ENCODE measurements at regions not wholly inside any gene's neighbourhood (a gene's known extent, or its start where the extent isn't known, plus 50 kb on each side); places are given as distances from the start of the nearest gene placed in this dataset.

- Histone ChIP-seq H3K4me1 (ENCODE audit: insufficient read depth, low read length) (no peaks in the 10 kb centered on the region), H3K4me2 (ENCODE audit: insufficient read depth, low read length) (no peak overlapping the region), H3K27me3 (ENCODE audit: insufficient read depth, low read length, poor library complexity) (peaks cover 3% of the 10 kb centered on the region), H3K4me3 (ENCODE audit: low read depth in 1 of 2, low read length in 2 of 2) (no peak overlapping the region), H3K36me3 (ENCODE audit: insufficient read depth, low read length) (no peaks in the 10 kb centered on the region), H3K9ac (ENCODE audit: low read depth, low read length) (no peak overlapping the region), H3K79me2 (ENCODE audit: insufficient read depth, low read length) (no peaks in the 10 kb centered on the region), H3K9me3 (ENCODE audit: insufficient read depth, low read length, severe bottlenecking) (no peaks in the 10 kb centered on the region), H4K20me1 (ENCODE audit: insufficient read depth, low read length) (no peaks in the 10 kb centered on the region), H2AFZ (ENCODE audit: low read depth, low read length) (no peak overlapping the region), H3K27ac (ENCODE audit: low read length) (no peak overlapping the region)
- no peak for DNase-seq
- TF ChIP-seq CTCF (IDR thresholded peaks at IDR 0.05; ENCODE audit: borderline replicate concordance, extremely low read depth, low read length, poor library complexity, severe bottlenecking) (no peak), EZH2 (IDR thresholded peaks at IDR 0.05; ENCODE audit: borderline replicate concordance, low read depth, low read length, severe bottlenecking) (no peak)
- ATAC-seq (ENCODE audit: insufficient read depth, low read depth), result no peak
Measured at GRCh38 chr4:142975618-142976017, 129.5 kb upstream of the INPP4B start.

DNA sequence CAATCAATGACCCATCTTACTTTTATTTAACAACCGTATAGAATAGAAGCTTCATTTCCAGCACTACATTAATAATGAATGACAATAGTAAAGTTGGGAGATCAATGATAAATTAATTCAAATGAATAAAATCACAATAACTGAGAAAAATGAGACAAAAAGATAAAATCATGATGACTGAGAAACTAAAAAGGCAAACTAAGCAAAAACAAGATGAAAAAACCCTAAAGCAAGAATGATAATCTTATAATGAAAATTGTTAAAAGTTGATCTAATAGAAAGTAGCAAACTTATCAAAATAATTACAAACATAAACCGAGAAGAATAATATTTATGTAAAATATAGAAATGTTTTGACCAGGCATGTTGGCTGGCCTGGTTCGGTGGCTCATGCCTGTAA, 130.4 kb upstream of the INPP4B start:
- ATAC-seq (ENCODE audit: insufficient read depth, low read depth), result no peak
- no peaks in the 10 kb centered on the region for H3K9me3 ChIP-seq (ENCODE audit: insufficient read depth, low read length, severe bottlenecking)
- H3K4me1 ChIP-seq (ENCODE audit: insufficient read depth, low read length), result no peaks in the 10 kb centered on the region
- H3K79me2 ChIP-seq (ENCODE audit: insufficient read depth, low read length), result no peaks in the 10 kb centered on the region
- no peak overlapping the region for H3K27ac ChIP-seq (ENCODE audit: low read length)
- no peak overlapping the region for H3K9ac ChIP-seq (ENCODE audit: low read depth, low read length)
- no peak overlapping the region for H3K4me3 ChIP-seq (ENCODE audit: low read depth in 1 of 2, low read length in 2 of 2)
- no peak overlapping the region for H2AFZ ChIP-seq (ENCODE audit: low read depth, low read length)
- no peak overlapping the region for H3K4me2 ChIP-seq (ENCODE audit: insufficient read depth, low read length)
- TF ChIP-seq CTCF (IDR thresholded peaks at IDR 0.05; ENCODE audit: borderline replicate concordance, extremely low read depth, low read length, poor library complexity, severe bottlenecking) (no peak), EZH2 (IDR thresholded peaks at IDR 0.05; ENCODE audit: borderline replicate concordance, low read depth, low read length, severe bottlenecking) (no peak)
- H3K36me3 ChIP-seq (ENCODE audit: insufficient read depth, low read length), result no peaks in the 10 kb centered on the region
- DNase-seq, result no peak
- peaks cover 5% of the 10 kb centered on the region for H3K27me3 ChIP-seq (ENCODE audit: insufficient read depth, low read length, poor library complexity)
- no peaks in the 10 kb centered on the region for H4K20me1 ChIP-seq (ENCODE audit: insufficient read depth, low read length)

DNA sequence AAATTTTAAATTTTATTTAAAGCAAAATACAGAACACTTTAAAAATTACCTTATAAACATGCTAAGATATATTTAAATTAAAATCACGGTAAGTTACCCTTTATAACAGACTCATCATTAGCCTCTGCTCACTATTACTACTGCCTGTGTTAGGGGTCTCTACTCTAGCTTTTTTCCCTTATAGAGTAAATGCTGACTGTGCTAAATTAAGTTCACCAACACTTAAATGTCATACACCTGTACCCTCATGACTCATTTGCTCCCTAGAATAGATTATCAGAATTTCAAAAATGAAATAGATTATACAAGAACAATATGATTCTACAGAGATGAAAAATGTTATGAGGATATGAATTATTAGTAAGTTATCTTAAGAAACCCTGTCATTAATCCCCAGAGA, 131.1 kb upstream of the INPP4B start:
- Histone ChIP-seq H3K79me2 (ENCODE audit: insufficient read depth, low read length) (no peaks in the 10 kb centered on the region), H3K9ac (ENCODE audit: low read depth, low read length) (no peak overlapping the region), H2AFZ (ENCODE audit: low read depth, low read length) (no peak overlapping the region), H3K4me3 (ENCODE audit: low read depth in 1 of 2, low read length in 2 of 2) (no peak overlapping the region), H4K20me1 (ENCODE audit: insufficient read depth, low read length) (no peaks in the 10 kb centered on the region), H3K36me3 (ENCODE audit: insufficient read depth, low read length) (no peaks in the 10 kb centered on the region), H3K4me2 (ENCODE audit: insufficient read depth, low read length) (no peak overlapping the region), H3K4me1 (ENCODE audit: insufficient read depth, low read length) (no peaks in the 10 kb centered on the region), H3K27me3 (ENCODE audit: insufficient read depth, low read length, poor library complexity) (peaks cover 5% of the 10 kb centered on the region), H3K9me3 (ENCODE audit: insufficient read depth, low read length, severe bottlenecking) (no peaks in the 10 kb centered on the region), H3K27ac (ENCODE audit: low read length) (no peak overlapping the region)
- TF ChIP-seq EZH2 (IDR thresholded peaks at IDR 0.05; ENCODE audit: borderline replicate concordance, low read depth, low read length, severe bottlenecking) (no peak), CTCF (IDR thresholded peaks at IDR 0.05; ENCODE audit: borderline replicate concordance, extremely low read depth, low read length, poor library complexity, severe bottlenecking) (no peak)
- ATAC-seq (ENCODE audit: insufficient read depth, low read depth), result no peak
- no peak for DNase-seq

- peaks cover 8% of the 10 kb centered on the region for H3K27me3 ChIP-seq (ENCODE audit: insufficient read depth, low read length, poor library complexity)
- TF ChIP-seq EZH2 (IDR thresholded peaks at IDR 0.05; ENCODE audit: borderline replicate concordance, low read depth, low read length, severe bottlenecking), result no peak
- no peak for TF ChIP-seq CTCF (IDR thresholded peaks at IDR 0.05; ENCODE audit: borderline replicate concordance, extremely low read depth, low read length, poor library complexity, severe bottlenecking)
Measured at GRCh38 chr4:142983065-142983464, 137.0 kb upstream of the INPP4B start.

More at GRCh38 chr4:142983065-142983464, 137.0 kb upstream of the INPP4B start:
- no peaks in the 10 kb centered on the region for H3K4me1 ChIP-seq (ENCODE audit: insufficient read depth, low read length)
- no peak overlapping the region for H3K27ac ChIP-seq (ENCODE audit: low read length)
- no peaks in the 10 kb centered on the region for H3K36me3 ChIP-seq (ENCODE audit: insufficient read depth, low read length)
- ATAC-seq (ENCODE audit: insufficient read depth, low read depth), result no peak
- H4K20me1 ChIP-seq (ENCODE audit: insufficient read depth, low read length), result no peaks in the 10 kb centered on the region
- no peak overlapping the region for H3K9ac ChIP-seq (ENCODE audit: low read depth, low read length)
- H2AFZ ChIP-seq (ENCODE audit: low read depth, low read length), result no peak overlapping the region
- H3K4me2 ChIP-seq (ENCODE audit: insufficient read depth, low read length), result no peak overlapping the region
- H3K4me3 ChIP-seq (ENCODE audit: low read depth in 1 of 2, low read length in 2 of 2), result no peak overlapping the region
- DNase-seq, result no peak
- H3K9me3 ChIP-seq (ENCODE audit: insufficient read depth, low read length, severe bottlenecking), result no peaks in the 10 kb centered on the region
- no peaks in the 10 kb centered on the region for H3K79me2 ChIP-seq (ENCODE audit: insufficient read depth, low read length)
